ENCODE measurements at regions not wholly inside any gene's neighbourhood (a gene's known extent, or its start where the extent isn't known, plus 50 kb on each side); places are given as distances from the start of the nearest gene placed in this dataset.
"Not testable (repeated sequence)": the region's sequence is repeated elsewhere in the genome, so short reads cannot be mapped to it uniquely, and the experiment has no call there.

DNA sequence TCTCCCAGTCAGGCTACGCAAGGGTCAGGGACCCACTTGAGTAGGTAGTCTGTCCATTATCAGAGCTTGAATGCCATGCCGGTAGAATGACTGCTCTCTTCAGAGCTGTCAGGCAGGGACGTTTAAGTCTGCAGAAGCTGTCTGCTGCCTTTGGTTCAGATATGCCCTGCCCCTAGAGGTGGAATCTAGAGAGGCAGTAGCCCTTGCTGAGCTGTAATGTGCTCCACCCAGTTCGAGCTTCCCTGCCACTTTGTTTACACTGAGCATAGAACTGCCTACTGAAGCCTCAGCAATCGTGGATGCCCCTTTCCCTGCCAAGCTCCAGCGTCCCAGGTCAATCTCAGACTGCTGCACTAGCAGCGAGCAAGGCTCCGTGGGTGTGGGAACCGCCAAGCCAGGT lies 57.5 kb upstream of the SETMAR start:
- intact Hi-C loops (cut with DNase I), result no loop called here
- DNase-seq (ENCODE audit: low spot score), result no peak

DNA sequence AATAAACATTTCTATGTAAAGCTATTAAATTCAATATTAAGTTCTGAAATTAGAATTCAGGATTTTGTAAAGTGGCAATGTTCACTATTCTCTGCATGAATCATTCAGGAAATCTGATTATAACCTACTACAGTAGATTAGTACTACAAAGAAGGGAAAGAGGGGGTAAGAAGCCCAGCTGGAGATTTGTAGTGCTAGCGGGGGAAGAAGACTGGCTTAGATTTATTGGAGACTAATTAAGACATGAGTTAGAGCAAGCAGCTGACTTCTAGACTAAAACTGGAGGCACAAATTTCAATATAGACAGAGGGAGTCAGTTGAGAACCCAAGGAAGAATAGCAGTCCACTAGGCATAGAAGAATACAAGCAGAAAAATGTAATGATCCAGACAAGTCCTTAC lies 55.8 kb upstream of the SETMAR start:
- intact Hi-C loops (cut with DNase I), result no loop called here
- no peak for DNase-seq (ENCODE audit: low spot score)

DNA sequence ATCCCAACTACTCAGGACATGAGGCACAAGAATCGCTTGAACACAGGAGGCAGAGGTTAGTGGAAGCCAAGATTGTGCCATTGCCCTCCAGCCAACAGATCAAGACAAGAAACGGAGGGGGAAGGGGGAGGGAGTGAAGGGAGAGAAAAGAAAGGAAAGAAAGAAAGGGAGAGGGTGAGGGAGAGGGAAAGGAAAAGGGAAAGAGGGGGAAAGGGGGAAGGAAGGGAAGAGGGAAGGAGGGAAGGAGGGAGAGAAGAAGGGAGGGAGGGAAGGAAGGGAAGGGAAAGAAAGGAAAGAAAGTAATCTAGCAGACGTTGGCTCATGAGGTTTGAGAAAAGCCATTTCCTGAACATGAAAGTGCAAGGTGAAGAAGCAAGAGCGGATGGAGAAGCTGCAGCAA lies 53.1 kb upstream of the SETMAR start:
- no peak for DNase-seq (ENCODE audit: low spot score)
- intact Hi-C loops (cut with DNase I), result no loop called here

DNA sequence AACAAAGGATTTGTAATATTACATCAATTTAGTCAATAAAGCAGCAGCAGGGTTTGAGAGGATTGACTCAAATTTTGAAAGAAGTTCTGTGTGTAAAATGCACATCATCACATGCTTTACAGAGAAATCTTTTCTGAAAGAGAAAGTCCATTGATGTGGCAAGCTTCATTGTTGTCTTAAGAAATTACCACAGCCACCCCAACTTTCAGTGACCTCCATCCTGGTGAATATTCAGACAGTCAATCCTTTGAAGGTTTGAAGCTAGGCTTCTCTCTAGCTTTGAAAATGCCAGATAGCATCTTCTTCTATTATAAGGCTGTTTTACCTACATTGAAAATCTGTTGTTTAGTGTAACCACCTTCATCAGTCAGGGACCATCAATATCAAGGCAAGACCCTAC lies 51.8 kb upstream of the SETMAR start:
- no peak for DNase-seq (ENCODE audit: low spot score)
- intact Hi-C loops (cut with DNase I), result no loop called here

DNA sequence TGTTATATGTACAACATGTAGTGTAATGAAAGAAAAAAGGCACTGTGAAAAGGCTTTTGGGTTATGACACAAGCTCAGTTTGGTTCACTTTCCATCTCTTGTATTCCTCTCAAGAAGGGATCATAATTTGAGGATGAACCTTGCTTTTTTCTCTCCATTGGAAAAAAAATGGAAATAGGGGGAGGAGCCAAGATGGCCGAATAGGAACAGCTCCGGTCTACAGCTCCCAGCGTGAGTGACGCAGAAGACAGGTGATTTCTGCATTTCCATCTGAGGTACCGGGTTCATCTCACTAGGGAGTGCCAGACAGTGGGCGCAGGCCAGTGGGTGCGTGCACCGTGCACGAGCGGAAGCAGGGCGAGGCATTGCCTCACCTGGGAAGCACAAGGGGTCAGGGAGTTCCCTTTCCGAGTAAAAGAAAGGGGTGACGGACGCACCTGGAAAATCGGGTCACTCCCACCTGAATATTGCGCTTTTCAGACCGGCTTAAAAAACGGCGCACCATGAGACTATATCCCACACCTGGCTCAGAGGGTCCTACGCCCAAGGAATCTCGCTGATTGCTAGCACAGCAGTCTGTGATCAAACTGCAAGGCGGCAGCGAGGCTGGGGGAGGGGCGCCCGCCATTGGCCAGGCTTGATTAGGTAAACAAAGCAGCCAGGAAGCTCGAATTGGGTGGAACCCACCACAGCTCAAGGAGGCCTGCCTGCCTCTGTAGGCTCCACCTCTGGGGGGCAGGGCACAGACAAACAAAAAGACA lies 49.9 kb upstream of the SETMAR start:
- intact Hi-C loops (cut with DNase I); DNase-seq (ENCODE audit: low spot score): not testable (repeated sequence)

Measured in posterior vena cava (tissue), 2 donors.